DMS53 treated with DMSO at 0.1 percent for 48 hours (cell line): ENCODE measurements at regions not wholly inside any gene's neighbourhood (a gene's known extent, or its start where the extent isn't known, plus 50 kb on each side); places are given as distances from the start of the nearest gene placed in this dataset.

ENCODE experiments used
- DNase-seq: peaks from one replicate; lab custom pipeline; 2025; ENCODE audit not compliant: unreplicated experiment; lab: John Stamatoyannopoulos, UW

DNA sequence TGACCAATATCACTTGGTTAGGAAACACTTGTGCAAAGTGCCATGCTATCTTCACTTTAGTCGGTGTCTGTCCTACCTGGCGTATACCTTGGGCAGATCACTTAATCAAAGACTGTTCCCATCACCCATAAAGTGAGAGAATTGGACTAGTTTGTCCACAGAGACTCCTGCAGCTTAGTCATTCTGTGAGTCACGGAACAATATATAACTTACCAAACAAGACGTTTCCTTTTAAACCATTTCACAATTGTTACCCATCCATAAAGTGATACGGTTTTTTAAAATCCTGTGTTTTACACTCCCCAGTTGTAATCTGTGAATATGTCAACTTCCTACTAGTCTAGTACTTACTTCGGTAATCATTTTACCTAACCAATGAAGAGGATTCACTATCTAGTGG is 499.3 kb upstream of the SMIM21 start:
- DNase-seq = no peak

DNA sequence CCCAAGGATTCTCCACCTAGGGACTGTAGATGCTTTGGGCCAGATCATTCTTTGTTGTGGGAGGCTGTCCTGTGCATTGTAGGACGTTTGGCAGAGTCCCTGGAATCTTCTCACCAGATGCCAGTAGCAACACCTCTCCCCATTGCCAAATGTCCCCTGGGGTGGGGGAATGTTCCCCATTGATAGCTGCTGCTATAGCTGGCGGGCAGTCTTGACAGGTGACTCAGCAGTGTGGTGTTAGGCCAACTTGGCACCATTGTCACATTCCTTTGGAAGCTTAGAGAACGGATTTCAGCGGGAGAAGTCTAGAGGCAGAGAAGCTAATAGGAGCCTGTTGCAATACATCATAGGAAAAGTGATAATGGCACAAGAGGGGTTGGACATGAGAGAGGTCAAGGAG is 495.7 kb upstream of the SMIM21 start:
- no peak for DNase-seq

DNA sequence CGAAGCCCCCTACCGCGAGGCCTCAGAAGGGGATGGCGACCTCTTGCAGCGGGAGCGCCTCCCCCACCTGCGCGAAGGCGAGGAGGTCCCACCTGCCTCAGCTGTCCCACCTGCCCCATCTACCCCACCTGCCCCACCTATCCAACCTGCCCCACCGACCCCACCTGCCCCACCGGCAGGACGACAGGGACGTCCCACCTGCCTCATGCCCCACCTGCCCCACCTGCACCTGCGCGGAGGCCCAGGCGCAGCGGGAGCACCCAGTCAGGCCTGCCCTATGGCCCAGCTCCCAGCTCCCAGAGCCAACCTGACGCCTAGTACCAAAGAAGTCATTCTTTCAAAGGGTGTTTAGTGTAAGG is 489.1 kb upstream of the SMIM21 start:
- DNase-seq = no peak

DNA sequence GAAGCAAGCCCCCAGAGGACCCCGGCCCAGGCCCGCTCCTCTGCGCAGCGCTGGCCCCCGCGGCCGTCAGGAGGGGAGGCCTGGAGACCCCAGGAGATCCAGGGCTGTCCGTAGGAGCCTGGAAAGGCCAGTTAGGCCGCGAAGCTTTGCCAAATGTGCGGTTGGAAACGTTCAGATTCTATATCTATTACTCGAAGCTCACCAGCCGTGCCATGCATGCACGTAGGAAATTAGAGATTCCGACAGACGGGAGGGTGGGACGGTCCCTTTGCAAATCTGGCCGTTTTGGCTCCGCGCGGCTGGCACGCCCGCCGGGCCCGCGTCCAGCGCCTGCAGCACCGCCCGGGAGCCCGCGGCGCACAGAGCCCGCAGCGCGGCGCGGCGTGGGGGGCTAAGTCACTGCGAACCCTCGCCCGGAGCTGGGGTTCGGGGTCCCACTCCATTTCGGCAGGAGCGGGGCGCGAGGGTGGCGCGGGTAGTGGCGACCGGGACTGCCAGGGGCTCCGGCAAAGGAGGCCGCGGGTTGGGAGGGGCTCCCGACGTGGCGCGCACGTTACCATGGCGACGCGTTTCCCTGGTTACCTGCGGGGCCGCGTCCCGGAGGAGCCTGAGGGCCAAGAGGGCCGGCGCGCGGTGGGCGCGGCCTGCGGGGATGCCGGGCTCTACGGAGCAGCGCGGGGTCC is 488.6 kb upstream of the SMIM21 start:
- DNase-seq = no peak

DNA sequence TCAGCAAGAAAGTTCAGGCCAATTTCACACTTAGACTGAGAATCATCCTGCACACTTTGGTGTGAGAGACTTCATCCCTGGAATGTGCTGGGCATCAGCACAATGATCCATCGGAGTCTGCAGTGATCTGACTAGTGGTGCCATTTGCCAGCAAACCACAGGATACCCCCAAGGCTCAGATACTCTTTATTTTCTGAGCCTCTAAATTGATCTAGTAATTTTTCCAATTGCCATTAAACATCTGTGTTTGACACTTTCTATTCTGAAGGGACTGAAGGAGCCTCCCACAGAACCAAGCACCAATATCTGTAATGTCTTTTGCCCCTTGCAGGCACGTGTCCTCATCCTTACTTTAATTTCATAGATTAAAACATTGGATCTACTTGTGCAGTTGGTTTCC is 485.3 kb upstream of the SMIM21 start:
- no peak for DNase-seq

DNA sequence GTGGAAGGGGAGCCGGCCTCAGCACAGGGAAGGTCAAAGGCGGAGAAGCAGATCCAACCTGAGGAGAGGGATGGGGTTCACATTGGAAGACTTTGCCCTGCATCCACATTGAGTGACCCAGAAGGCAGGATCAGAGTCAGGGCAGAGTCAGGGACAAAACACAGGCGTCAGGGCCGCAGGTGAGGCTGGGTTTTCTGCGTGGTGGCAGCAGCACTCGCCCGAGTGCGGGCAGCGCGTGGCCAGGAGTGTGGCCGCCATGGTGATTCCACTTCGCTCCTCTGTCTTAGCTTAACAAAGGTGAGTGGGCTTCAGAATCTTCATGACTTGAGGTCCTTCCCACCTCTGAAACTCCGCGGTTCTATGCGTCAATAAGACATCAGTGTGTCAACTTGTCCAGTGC is 476.9 kb upstream of the SMIM21 start:
- no peak for DNase-seq

DNA sequence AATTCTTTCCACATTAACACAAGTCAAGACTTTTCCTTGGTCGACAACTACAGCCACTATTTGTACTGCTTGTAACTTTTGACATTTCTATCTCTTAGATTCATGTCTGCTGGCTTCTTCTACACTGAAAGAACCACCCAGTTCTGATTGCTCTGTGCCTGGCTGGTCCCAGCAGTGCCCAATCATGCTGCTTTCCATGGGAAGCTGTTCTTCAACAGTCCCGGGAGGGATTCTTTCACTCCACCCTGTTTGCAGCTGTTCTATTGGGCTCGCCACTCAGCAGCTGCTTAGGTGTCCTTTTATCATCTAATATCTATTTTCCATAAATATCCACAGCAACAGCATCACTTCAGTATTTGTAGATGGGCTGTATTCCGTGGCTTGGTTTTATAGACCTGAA is 471.1 kb upstream of the SMIM21 start:
- no peak for DNase-seq

DNA sequence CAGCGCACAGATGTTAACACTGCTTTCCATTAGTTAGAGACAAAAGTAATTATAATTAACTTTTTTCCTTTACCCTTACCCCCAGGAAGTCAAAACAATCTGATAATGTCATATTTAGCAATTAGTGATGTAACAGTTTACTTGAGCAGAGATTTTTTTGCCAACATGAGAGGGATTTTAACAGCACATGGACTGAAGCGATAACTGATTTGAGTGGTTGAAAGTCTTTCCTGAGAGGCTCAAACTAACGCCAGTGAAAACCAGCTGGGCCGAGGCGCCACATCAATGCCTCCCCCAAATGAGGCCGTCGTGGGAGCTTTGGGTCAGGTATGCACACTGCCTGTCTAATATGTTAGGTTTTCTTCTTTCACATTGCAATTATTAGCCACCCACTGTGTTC is 469.9 kb upstream of the SMIM21 start:
- DNase-seq = no peak

DNA sequence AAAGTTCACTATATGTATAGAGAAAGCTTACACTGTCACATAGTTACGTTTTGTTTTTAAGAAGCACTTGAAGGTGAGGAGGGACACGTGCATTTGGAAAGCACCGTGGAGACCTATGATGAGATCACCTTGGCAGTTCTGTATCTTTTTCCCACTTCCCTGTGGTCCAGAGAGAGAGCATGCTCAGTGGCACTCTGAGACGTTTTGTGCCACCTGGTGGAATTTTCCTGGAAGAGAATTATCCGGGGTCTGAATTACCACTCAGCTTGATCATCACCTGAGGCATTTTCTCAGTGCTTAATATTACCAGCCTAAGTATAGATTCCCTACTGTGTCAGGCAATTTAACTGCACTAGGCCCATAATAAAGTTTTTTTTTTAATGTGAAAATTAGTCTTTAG is 469.4 kb upstream of the SMIM21 start:
- DNase-seq = peak; percentile 11

DNA sequence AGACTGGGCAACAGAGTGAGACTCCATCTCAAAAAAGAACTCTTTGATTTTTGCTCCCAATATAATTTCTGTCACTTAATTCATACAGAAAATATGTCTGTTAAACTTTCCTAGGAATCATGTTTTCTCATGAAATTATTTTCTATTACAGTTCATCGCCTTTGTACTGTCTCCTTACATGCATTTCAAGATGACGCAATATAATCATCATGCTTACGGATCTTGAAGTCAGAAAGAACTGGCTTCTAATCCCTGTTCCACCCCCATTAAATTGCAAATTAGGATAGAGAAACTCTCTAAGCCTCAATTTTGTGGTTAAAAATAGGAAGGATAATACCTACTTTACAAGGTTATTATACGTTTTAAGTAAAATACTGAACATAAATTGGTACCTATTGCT is 467.6 kb upstream of the SMIM21 start:
- DNase-seq = no peak

DNA sequence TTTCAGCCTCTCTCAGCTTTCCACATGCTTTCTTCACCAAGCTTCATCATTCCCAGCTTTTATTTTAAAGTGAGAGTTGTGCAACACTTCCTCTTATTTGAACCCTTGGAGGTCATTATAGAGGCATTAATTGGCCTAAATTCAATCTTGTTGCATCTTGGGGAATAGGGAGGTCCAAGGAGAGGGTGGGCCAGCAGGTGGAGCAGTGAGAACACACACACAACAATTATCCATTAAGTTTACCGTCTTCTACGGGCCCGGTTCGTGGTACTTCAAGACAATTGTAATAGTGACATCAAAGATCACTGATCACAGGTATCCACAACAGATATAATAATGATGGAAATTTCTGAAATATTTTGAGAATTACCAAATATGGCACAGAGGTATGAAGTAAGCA is 457.2 kb upstream of the SMIM21 start:
- no peak for DNase-seq

DNA sequence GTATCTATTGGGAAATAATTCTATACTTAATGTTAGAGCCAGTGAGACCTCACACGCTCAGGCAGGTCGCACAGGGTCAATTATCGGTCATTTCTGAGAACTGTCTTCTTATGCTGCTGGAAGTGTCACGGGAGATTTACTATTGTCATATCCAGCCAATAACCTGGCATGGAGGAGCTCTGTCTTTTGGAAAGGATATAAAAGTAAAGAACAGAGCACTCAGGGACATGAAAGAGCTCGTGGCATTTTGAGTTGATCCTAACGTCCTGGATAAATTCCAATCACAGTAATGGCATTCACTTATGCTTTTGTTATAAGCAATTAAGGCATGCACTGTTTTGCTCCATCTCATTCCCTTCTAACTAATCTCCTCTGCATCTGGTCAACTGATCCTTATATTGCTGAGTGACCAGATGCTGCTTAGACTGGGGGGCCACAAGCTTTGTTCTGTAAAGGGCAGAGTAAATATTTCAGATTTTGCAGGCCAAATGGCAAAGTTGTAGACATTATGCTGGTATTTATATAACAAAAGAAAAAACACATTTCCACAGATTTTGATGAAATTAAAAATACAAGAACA is 453.5 kb upstream of the SMIM21 start:
- no peak for DNase-seq

DNA sequence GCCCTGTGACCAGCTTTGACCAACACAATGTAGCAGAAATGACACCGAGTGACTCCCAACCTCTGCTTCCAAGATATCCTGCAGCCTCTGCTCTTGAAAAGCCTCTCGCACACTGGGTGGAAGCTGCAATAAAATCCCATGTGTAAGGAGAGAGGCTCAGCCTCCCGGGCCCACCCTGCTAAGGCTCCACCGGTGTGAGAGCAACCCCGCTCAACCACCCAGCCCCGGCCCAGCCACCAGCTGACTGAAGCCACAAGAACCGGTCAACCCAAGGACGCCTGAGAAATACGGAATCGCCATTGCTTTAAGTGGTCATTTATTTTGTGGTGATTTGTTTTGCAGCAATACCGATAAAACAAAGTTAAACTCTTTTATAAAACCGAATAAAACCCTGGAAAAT is 452.8 kb upstream of the SMIM21 start:
- no peak for DNase-seq

DNA sequence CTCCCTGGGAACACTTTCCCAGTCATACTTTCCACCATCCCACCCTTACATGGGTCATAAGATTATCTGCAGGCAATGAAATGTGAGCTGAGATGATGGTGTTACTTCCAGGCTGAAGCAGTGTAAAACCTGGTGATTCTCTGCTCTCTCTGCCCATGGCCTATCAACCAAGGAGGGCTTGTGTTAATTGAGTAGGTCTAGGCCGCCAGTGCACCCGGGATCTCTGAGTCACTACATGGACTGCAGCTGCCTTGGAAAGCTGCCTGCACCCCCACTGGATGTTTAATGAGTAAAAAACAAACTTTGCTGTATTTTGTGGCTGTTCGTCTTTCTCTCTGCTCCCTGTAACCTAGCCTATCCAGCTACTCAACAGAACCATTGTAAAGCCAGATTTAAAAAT is 451.7 kb upstream of the SMIM21 start:
- DNase-seq = no peak

DNA sequence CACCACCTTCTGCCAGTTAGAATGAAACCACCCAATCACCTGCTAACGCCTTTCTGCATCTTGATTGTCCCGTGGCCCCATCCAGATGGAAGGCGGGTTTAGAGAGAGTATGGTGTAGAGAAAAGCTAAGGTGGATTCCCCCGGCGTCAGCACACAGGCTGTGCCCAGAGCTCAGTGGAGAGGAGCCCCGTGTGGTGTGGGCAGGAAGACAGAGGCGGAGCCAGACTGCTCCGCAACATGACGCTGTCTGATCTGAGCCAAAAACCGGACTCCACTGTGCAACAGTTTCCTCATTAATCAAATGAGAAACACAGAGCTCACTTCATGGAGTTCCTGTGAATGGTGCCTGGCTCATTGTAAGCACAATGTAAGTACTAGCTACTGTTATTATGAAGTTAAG is 448.1 kb upstream of the SMIM21 start:
- DNase-seq = no peak

DNA sequence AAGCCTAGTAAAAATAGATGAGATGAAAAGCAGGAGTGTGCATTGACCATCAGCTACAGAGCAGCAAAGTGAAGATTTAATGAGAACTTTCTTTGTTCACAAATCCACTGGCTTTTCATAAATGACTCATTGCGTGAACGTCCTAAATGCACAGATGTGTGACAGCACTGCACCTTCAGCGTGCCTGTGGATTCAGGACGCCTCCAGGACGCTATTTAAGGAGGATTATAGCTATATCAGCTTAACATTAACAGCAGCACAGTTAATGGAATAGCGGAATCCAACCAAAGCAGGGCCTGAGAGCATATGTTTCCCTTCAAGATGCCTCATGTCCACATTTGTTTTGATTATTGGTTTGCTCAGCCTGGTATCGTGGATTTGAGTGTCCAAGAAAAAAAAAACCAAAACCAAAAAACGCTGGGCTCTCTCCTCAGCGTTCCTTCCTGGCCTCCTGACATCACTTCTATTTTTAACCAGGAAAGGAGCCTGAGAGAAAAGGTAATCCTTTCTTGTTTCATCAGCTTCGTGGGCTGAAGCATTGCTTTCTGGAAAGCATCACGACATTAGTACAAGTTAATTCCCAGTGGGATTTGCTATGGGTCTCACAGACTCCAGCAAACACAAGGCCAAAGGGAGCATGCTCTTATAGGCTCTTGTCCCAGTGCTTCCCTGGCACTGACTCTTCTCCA is 447.0 kb upstream of the SMIM21 start:
- no peak for DNase-seq

DNA sequence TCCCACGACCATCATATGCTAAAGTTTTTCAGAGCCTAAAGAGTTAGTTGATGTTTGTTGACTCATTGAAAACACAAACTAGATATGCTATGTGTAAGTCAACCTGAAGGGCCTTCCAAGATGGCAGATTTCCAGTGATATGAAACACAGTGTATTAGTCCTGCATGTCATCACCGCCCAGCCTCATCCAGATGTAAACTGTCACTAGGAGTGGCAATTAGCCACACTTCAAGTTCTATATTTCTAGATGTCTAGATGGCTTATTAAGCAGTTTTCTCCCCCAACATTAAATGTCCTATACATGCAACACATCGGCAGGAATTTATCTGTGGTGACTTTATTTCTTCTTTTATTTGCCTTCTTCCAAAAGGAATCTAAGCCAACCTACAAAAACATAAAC is 444.1 kb upstream of the SMIM21 start:
- no peak for DNase-seq

DNA sequence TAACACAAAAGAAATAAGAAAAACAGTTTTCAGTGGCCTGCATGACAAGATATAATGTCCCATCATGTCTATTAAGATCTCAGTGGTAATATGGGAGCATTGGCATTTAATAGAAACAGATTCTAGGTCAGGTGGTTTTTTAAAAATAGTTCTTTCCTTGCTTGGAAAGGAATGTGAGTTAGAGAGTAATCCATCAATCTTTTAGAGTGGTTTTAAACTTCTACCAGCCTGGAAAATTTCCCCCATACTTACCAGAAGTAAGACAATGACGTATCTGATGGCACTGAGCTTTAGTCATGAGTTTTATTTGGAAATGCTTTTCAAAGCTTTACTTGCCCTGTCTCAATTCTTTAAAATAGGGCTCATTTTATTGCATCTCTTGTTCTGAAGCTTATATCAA is 441.7 kb upstream of the SMIM21 start:
- no peak for DNase-seq

DNA sequence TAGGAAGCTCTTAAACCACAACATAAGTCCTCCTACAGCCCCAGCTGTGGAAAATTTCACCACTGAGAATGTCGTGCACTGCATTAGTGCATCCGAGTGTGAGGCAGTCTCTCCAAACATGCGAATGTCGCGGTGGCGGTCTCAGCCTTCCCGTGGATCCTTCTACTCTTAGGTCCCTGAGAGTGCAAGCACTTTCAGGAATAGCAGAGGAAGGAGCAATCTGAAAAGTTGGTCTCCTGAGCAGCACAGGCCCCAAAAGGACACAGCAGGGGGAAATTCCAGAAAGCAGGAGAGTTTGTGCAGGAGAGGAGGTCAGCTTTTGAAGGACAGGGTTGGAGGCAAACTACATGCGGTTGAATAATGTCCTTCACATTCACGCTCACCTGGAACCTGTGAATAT is 440.5 kb upstream of the SMIM21 start:
- DNase-seq = no peak

DNA sequence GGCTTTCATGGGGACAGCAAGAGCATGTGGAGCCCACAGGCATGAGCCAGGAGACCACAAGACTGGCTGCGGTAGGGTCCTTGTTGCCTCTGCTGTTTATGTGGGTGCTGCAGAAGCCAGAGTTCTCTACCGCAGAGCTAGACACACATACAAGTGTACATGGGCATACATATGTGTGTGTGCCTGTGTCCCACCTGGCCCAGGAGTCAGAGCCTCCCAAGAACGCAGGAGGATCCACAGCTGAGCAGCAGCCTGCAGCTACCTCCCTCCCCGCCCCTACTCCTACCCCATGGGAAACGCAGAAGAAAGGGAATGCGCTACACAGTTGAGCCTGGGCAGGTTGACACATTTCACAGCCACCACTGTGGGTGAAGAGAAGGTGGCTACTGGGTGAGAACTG is 438.1 kb upstream of the SMIM21 start:
- no peak for DNase-seq

DNA sequence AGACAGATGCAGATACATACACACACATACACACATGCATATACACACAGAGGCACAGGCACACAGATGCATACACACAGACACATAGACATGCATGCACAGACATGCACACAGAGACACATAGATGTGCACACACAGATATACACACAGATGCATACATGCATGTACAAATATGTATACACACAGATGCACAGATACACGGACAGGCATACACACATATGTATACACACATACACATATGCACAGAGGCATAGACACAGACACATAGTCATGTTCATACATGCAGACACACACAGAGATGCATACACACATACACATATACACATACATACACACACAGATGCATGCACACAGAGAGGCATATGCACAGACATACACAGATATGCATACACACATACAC is 437.3 kb upstream of the SMIM21 start:
- DNase-seq = no peak

DNA sequence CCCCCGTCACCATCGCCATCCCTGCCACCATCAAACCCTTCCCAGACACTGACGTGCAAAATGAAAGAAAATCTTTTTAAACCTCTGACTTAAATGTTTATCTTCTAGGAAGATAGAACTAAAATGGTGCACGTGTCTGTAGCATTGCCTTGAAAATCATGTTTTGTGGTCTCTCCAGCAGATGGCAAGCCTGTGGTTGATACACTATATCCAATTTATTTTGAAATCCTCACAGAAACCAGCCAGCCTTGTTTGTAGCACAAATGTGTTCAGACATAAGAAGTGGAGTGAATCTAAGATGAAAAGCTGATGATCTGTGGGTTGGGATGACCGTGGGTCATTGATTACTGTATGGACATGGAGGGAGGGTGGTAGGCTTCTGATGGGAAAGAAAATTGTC is 436.2 kb upstream of the SMIM21 start:
- no peak for DNase-seq

DNA sequence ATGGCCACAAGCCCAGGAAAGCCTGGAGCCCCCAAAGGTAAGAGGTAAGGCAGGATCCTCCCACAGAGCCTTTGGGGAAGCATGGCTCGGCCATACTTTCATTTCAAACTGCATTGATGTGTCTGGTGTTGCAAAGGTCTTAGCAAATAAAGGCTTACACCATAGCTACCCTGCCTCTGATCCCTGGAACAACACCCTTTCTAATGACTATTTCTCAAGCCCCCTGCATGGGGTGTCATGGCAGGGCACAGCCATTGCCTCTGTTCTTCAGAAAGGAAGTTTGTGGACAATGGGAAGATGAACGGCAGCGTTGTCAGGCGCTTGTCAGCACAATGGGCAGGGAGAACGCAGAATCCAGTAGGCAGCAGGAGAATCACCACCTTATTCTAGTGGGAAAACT is 435.0 kb upstream of the SMIM21 start:
- DNase-seq = no peak
